Heart left ventricle (tissue), 16 donors: ENCODE measurements at regions not wholly inside any gene's neighbourhood (a gene's known extent, or its start where the extent isn't known, plus 50 kb on each side); places are given as distances from the start of the nearest gene placed in this dataset.

ENCODE experiments used
- ATAC-seq, 4 donors: fragments of 200-7000 bp; cut with Tn5 transposase; one replicate each; pipeline ENCODE4 v1.9.1; 2020 to 2022; ENCODE audit warnings: moderate library complexity in 4 of 4, mild to moderate bottlenecking in 3 of 4, moderate number of reproducible peaks in 1 of 4
- DNase-seq, 5 donors: peaks; one replicate each; pipeline ENCODE4 v3.0.0-alpha.2; 2020
- H3K27ac ChIP-seq, 12 donors: fragments of 200-600 bp; sonication (generic) in 4 of 12; one replicate each; pipeline versions ENCODE4 v1.5.0 to v1.8.0; 2016 to 2022; ENCODE audit warnings: mild to moderate bottlenecking in 2 of 12
- H3K27me3 ChIP-seq, 9 donors: fragments of 200-600 bp; sonication (generic) in 2 of 9; one replicate each; pipeline versions ENCODE4 v1.5.1 to v1.8.0; 2016 to 2022; ENCODE audit warnings: mild to moderate bottlenecking in 3 of 9
- H3K36me3 ChIP-seq, 9 donors: fragments of 200-600 bp; sonication (generic) in 2 of 9; one replicate each; pipeline versions ENCODE4 v1.5.0 to v1.8.0; 2018 to 2022; ENCODE audit warnings: mild to moderate bottlenecking in 2 of 9
- H3K4me1 ChIP-seq, 12 donors: fragments of 200-600 bp; sonication (generic) in 4 of 12; one replicate each; pipeline versions ENCODE4 v1.5.0 to v1.8.0; 2016 to 2022; ENCODE audit warnings: mild to moderate bottlenecking in 3 of 12
- H3K4me3 ChIP-seq, 12 donors: fragments of 200-600 bp; sonication (generic) in 4 of 12; one replicate each; pipeline versions ENCODE4 v1.5.0 to v1.8.0; 2017 to 2022; ENCODE audit warnings: mild to moderate bottlenecking in 9 of 12, moderate library complexity in 4 of 12
- H3K9me3 ChIP-seq, 12 donors: fragments of 200-600 bp; sonication (generic) in 4 of 12; one replicate each; pipeline versions ENCODE4 v1.5.0 to v1.8.0; 2016 to 2022; ENCODE audit warnings: mild to moderate bottlenecking in 1 of 12
- POLR2A ChIP-seq, 2 donors: fragments of 450-650 bp; IDR thresholded peaks; one replicate each; pipeline ENCODE4 v1.6.1; 2017; ENCODE audit warnings: antibody characterized with exemption in 2 of 2, mild to moderate bottlenecking in 2 of 2, moderate library complexity in 2 of 2
- WGBS, 4 donors: extraction: QIAGEN DNeasy Blood & Tissue Kit in 2 of 4; methylation state at CpG; one replicate each; pipeline versions ENCODE4 v1.1.5 to v1.1.7; 2013 to 2018; 5-methylcytosine and 5-hydroxymethylcytosine counted together
- intact Hi-C, 10 donors: fragments of 100-400 bp; cut with DNase I; formaldehyde crosslinking; loops; one replicate each; pipeline versions ENCODE4 v1.11.1 to v1.14.2; 2022
- TF ChIP-seq, protein P1 (sequence below), 12 donors: fragments of 200-600 bp; sonication (generic) in 4 of 12; IDR thresholded peaks; one replicate each; pipeline versions ENCODE4 v1.5.0 to v1.8.0; 2018 to 2022; ENCODE audit warnings: antibody characterized with exemption in 12 of 12, mild to moderate bottlenecking in 5 of 12
- donor health status: ischemic (EF 13 %, LVEDD 7.1; RV severe dilation, severe dysfunction).
- donor health status: healthy with polysubstance abuse.
- donor health status: DM: no; HTN: yes; CAD: no.
- donor health status: DM: no; HTN: no; CAD: no.
- donor health status: ischemic (EF 25% LVEDD 6.9; RV normal size, moderate dysfunction).
- donor health status: ischemic (EF 25% LVEDD 5.7; RV mildly dilated, moderate dysfunction).
- donor health status: healthy.
- donor health status: DM: yes; HTN: yes; CAD: no.
- donor health status: ischemic (EF 35%, LVEDD 5.7; RV mildly dilated, moderate dysfunction).
- donor health status: nonischemic (EF 11% LVEDD 7.7; RV severe dilation, severe dysfunction).
- donor health status: DM: yes; HTN: yes; CAD: no.
- donor health status: PGD.
- donor health status: ischemic (EF 29% LVEDD 5.4; RV normal size, mild dysfunction).
- donor health status: nonischemic (EF 23%, LVEDD 6.1; RV moderate dilation, normal function).

DNA sequence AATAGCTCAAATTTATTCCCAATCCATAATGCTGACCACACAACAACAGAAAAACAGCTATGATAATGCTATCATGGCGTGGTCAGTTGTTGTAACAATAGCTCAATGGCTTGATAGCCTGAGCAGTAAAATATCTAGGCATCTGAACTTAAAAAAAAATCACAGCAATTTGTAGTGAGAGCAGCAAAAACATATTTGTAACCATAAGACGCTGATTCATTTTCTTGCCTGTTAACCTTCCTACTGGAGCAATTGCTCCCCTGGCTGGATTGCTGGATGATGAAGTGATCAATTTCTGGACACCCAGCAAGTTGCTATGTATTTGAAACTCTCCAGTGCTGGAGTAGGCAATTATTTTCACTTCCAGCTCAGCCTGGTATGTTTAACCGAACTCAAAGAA is 115.1 kb downstream of the PCSK1 start:
- H3K27me3 ChIP-seq, result no peaks in the 10 kb centered on the region
- TF ChIP-seq POLR2A (IDR thresholded peaks at IDR 0.05), result no peak
- TF ChIP-seq, protein P1, sequence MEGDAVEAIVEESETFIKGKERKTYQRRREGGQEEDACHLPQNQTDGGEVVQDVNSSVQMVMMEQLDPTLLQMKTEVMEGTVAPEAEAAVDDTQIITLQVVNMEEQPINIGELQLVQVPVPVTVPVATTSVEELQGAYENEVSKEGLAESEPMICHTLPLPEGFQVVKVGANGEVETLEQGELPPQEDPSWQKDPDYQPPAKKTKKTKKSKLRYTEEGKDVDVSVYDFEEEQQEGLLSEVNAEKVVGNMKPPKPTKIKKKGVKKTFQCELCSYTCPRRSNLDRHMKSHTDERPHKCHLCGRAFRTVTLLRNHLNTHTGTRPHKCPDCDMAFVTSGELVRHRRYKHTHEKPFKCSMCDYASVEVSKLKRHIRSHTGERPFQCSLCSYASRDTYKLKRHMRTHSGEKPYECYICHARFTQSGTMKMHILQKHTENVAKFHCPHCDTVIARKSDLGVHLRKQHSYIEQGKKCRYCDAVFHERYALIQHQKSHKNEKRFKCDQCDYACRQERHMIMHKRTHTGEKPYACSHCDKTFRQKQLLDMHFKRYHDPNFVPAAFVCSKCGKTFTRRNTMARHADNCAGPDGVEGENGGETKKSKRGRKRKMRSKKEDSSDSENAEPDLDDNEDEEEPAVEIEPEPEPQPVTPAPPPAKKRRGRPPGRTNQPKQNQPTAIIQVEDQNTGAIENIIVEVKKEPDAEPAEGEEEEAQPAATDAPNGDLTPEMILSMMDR (IDR thresholded peaks at IDR 0.05), result no peak
- H3K4me1 ChIP-seq, result peaks cover 0 to 10% (median 4%) of the 10 kb centered on the region in 12 donors
- intact Hi-C loops, result no loop called here
- H3K4me3 ChIP-seq, result no peak overlapping the region
- H3K27ac ChIP-seq, result no peak overlapping the region
- WGBS, 4 donors, result 84 to 92% (median 89%) methylated on average over 3 of the region's 3 CpGs
- ATAC-seq, result no peak
- H3K36me3 ChIP-seq, result no peaks in the 10 kb centered on the region
- no peak for DNase-seq
- H3K9me3 ChIP-seq, result no peaks in the 10 kb centered on the region

DNA sequence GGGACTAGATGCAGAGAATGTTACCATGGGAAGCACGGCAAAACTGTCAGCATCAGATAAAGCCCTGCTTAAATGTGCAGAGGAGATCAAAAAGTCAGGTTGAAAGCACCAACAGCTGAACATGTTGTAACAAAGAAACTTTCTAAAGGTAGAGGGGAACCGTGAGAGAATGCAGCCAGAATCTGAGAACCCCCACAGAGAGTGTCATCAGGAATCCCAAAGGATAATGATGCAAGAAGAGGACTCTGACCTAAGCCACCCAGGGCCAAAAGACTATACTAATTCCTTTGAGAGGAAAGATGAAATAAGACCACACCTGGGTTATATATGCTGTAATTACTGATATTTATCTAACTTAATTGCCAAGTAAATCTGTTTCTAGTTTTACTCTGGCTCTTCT is 116.6 kb downstream of the PCSK1 start:
- no peak for ATAC-seq
- intact Hi-C loops, result no loop called here
- TF ChIP-seq POLR2A (IDR thresholded peaks at IDR 0.05), result no peak
- TF ChIP-seq, protein P1 (IDR thresholded peaks at IDR 0.05), result no peak
- no peak for DNase-seq
- no peaks in the 10 kb centered on the region for H3K36me3 ChIP-seq
- H3K27ac ChIP-seq, result no peak overlapping the region
- H3K27me3 ChIP-seq, result no peaks in the 10 kb centered on the region
- peaks cover 0 to 8% (median 0%) of the 10 kb centered on the region in 12 donors for H3K9me3 ChIP-seq
- no peak overlapping the region for H3K4me3 ChIP-seq
- 71 to 80% (median 79%) methylated on average over 2 of the region's 2 CpGs for WGBS, 4 donors
- peaks cover 0 to 11% (median 4%) of the 10 kb centered on the region in 12 donors for H3K4me1 ChIP-seq

DNA sequence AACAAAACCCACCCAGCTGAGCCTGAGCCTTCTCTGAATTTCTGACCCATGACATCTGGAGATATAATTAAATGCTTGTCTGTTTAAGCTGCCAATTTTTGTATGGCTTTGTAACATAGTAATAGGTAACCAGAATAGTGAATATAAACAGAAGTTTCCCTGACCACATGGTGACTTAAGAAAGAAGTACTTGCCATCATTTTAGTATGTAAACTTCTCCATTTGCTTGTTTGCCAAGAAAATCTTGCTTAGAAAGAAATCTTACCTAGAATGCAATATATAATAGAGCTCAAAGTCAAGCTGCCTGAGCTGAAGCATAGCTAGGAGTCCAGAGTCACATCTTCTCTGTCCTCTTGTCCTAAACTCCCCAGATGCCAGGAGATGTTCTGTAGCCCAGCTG is 117.0 kb downstream of the PCSK1 start:
- ATAC-seq, result no peak
- Histone ChIP-seq H3K9me3 (peaks cover 0 to 13% (median under 1%) of the 10 kb centered on the region in 12 donors), H3K36me3 (no peaks in the 10 kb centered on the region), H3K27ac (no peak overlapping the region), H3K4me3 (no peak overlapping the region), H3K27me3 (no peaks in the 10 kb centered on the region), H3K4me1 (peaks cover 0 to 11% (median 4%) of the 10 kb centered on the region in 12 donors)
- DNase-seq, result no peak
- no peak for TF ChIP-seq POLR2A (IDR thresholded peaks at IDR 0.05)
- TF ChIP-seq, protein P1 (IDR thresholded peaks at IDR 0.05), result no peak
- intact Hi-C loops, result no loop called here

DNA sequence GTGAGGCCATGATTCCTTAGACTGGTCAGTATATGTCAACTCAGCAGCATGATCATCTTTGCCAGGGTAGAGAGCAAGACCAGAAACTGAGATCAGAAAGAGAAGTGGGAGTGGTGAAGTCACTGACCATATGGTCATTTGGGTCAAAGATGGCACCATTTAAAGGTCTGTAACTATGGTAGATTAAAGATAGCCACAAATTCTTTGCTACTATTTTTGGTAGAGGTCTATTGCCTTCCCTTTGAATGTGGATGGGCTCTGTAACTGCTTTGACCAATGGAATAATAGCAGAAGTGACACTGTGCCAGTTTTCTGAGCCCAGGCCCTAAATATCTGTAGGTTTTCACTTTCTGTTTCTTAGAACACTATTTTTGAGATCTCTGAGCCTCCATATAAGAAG is 117.6 kb downstream of the PCSK1 start:
- H3K4me1 ChIP-seq, result peaks cover 0 to 11% (median 4%) of the 10 kb centered on the region in 12 donors
- peaks cover 0 to 19% (median 5%) of the 10 kb centered on the region in 12 donors for H3K9me3 ChIP-seq
- no peaks in the 10 kb centered on the region for H3K27me3 ChIP-seq
- H3K27ac ChIP-seq, result no peak overlapping the region
- no peaks in the 10 kb centered on the region for H3K36me3 ChIP-seq
- intact Hi-C loops, result no loop called here
- H3K4me3 ChIP-seq, result no peak overlapping the region
- ATAC-seq (peak in 1 of 4 donors; percentile 31), DNase-seq (no peak)
- TF ChIP-seq, protein P1 (IDR thresholded peaks at IDR 0.05), result no peak
- TF ChIP-seq POLR2A (IDR thresholded peaks at IDR 0.05), result no peak
